Neural cell (in vitro differentiated cells): ENCODE measurements at regions not wholly inside any gene's neighbourhood (a gene's known extent, or its start where the extent isn't known, plus 50 kb on each side); places are given as distances from the start of the nearest gene placed in this dataset.

Experiments
- EP300 ChIP-seq: fragments of 450-650 bp; conservative IDR thresholded peaks from 2 replicates; pipeline ENCODE4 v1.6.1; 2014; ENCODE audit warnings: antibody characterized with exemption, mild to moderate bottlenecking, moderate library complexity; ENCODE audit not compliant: poor library complexity, severe bottlenecking
- POLR2AphosphoS5 ChIP-seq: IDR thresholded peaks from 2 replicates; pipeline ENCODE4 v1.6.1; 2012
- SMC3 ChIP-seq: fragments of 450-650 bp; conservative IDR thresholded peaks from 2 replicates; pipeline ENCODE4 v1.6.1; 2014; ENCODE audit warnings: antibody characterized with exemption, mild to moderate bottlenecking, moderate library complexity; ENCODE audit not compliant: poor library complexity
- TF ChIP-seq, protein P1 (sequence below): fragments of 450-650 bp; IDR thresholded peaks from 2 replicates; pipeline ENCODE4 v1.5.1; 2014; ENCODE audit warnings: antibody characterized with exemption, mild to moderate bottlenecking, moderate library complexity; ENCODE audit not compliant: poor library complexity, severe bottlenecking

DNA sequence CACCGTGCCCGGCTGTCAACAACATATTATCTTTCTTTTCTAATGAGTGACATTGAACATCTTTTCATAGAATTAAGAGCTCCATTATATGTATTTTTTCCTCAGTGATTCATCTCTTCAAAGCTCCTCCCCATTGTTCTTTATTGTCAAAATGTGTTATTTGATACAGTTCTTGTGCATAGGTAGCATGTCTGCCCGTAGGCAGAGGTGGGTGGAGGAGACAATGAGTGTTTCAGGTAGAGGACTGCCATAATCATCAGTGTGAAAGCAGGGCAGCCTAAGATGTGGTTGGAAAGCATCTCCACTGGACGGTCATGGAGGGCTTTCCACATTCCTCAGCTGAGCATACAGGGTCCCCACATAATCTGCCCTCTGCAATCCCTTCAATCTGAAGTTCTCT is 452.0 kb upstream of the MCTP2 start:
- TF ChIP-seq SMC3 (no peak), POLR2AphosphoS5 (no peak), EP300 (no peak)
- TF ChIP-seq, protein P1, sequence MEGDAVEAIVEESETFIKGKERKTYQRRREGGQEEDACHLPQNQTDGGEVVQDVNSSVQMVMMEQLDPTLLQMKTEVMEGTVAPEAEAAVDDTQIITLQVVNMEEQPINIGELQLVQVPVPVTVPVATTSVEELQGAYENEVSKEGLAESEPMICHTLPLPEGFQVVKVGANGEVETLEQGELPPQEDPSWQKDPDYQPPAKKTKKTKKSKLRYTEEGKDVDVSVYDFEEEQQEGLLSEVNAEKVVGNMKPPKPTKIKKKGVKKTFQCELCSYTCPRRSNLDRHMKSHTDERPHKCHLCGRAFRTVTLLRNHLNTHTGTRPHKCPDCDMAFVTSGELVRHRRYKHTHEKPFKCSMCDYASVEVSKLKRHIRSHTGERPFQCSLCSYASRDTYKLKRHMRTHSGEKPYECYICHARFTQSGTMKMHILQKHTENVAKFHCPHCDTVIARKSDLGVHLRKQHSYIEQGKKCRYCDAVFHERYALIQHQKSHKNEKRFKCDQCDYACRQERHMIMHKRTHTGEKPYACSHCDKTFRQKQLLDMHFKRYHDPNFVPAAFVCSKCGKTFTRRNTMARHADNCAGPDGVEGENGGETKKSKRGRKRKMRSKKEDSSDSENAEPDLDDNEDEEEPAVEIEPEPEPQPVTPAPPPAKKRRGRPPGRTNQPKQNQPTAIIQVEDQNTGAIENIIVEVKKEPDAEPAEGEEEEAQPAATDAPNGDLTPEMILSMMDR = no peak
